IMR-90 (cell line): ENCODE measurements at regions not wholly inside any gene's neighbourhood (a gene's known extent, or its start where the extent isn't known, plus 50 kb on each side); places are given as distances from the start of the nearest gene placed in this dataset.

Source experiments
- ATAC-seq: fragments of 200-7000 bp; cut with Tn5 transposase; 2 replicates; pipeline ENCODE4 v1.9.1; 2020; ENCODE audit warnings: low read depth, mild to moderate bottlenecking, moderate library complexity
- BruUV-seq: library from RNA; stranded (reverse); fragments of 400-500 nt; replicated peaks from 2 replicates; lab custom pipeline; 2021; lab: Mats Ljungman, UMichigan
- CTCF ChIA-PET: fragments of 300-600 bp; formaldehyde crosslinking; extraction: SDS; loops from one replicate; lab custom pipeline; 2021; ENCODE audit warnings: antibody characterized with exemption; lab: Yijun Ruan, JAX
- POLR2A ChIA-PET: fragments of 300-600 bp; sonication (Branson Sonifier 250); formaldehyde crosslinking; loops from one replicate; lab custom pipeline; 2022; ENCODE audit warnings: antibody characterized with exemption; ENCODE audit not compliant: unreplicated experiment; lab: Charles Lee
- DNase-seq: peaks from one replicate; pipeline ENCODE4 v3.0.0; 2013
- H2AFZ ChIP-seq: replicated peaks from 2 replicates; pipeline ENCODE3; 2013; ENCODE audit warnings: low read length, mild to moderate bottlenecking; ENCODE audit not compliant: poor library complexity
- H2AK5ac ChIP-seq: 2 replicates; pipeline ENCODE4 v1.6.1; 2013; ENCODE audit warnings: low read depth, low read length, inconsistent platforms
- H2AK9ac ChIP-seq: replicated peaks from 2 replicates; pipeline ENCODE3; 2013; ENCODE audit warnings: mild to moderate bottlenecking, low read depth, low read length, moderate library complexity; ENCODE audit not compliant: poor library complexity
- H2BK120ac ChIP-seq: 2 replicates; pipeline ENCODE4 v1.6.1; 2013; ENCODE audit warnings: low read depth, low read length, inconsistent platforms
- H2BK15ac ChIP-seq: 3 replicates; pipeline ENCODE4 v1.6.1; 2013; ENCODE audit warnings: low read depth, low read length, inconsistent platforms
- H2BK20ac ChIP-seq: 2 replicates; pipeline ENCODE4 v1.6.1; 2013; ENCODE audit warnings: low read depth, mild to moderate bottlenecking, inconsistent platforms, low read length, moderate library complexity
- H2BK5ac ChIP-seq: 2 replicates; pipeline ENCODE4 v1.6.1; 2013; ENCODE audit warnings: mild to moderate bottlenecking, low read depth, low read length, inconsistent platforms; ENCODE audit not compliant: poor library complexity, severe bottlenecking
- H3K14ac ChIP-seq: replicated peaks from 2 replicates; pipeline ENCODE4 v1.6.1; 2013; ENCODE audit warnings: low read depth, low read length, inconsistent platforms
- H3K18ac ChIP-seq: 2 replicates; pipeline ENCODE4 v1.6.1; 2013; ENCODE audit warnings: low read depth, low read length, control low read depth
- H3K23ac ChIP-seq: 2 replicates; pipeline ENCODE4 v1.6.1; 2013; ENCODE audit warnings: low read depth, low read length, inconsistent platforms
- H3K27ac ChIP-seq: 2 replicates; pipeline ENCODE4 v1.5.1; 2013; ENCODE audit warnings: mild to moderate bottlenecking, control low read depth, low read length; ENCODE audit not compliant: insufficient read depth
- H3K27me3 ChIP-seq: 2 replicates; pipeline ENCODE4 v1.6.1; 2013; ENCODE audit warnings: low read length; ENCODE audit not compliant: control insufficient read depth, insufficient read depth
- H3K36me3 ChIP-seq: 2 replicates; pipeline ENCODE4 v1.6.1; 2013; ENCODE audit warnings: low read length, mixed read lengths; ENCODE audit not compliant: control insufficient read depth, insufficient read depth
- H3K4ac ChIP-seq: 2 replicates; pipeline ENCODE4 v1.6.1; 2013; ENCODE audit warnings: low read depth, low read length, inconsistent platforms
- H3K4me1 ChIP-seq: 2 replicates; pipeline ENCODE4 v1.6.1; 2013; ENCODE audit warnings: low read length, mixed read lengths; ENCODE audit not compliant: control insufficient read depth, insufficient read depth
- H3K4me2 ChIP-seq: 2 replicates; pipeline ENCODE4 v1.6.1; 2013; ENCODE audit warnings: low read depth, mild to moderate bottlenecking, control low read depth, low read length, moderate library complexity
- H3K4me3 ChIP-seq: 2 replicates; pipeline ENCODE4 v1.5.1; 2013; ENCODE audit warnings: low read depth, mild to moderate bottlenecking, control low read depth, low read length, moderate library complexity; ENCODE audit not compliant: insufficient read depth
- H3K56ac ChIP-seq: 2 replicates; pipeline ENCODE4 v1.6.1; 2013; ENCODE audit warnings: low read length, inconsistent platforms; ENCODE audit not compliant: insufficient read depth; ENCODE audit errors: extremely low read depth
- H3K79me1 ChIP-seq, 2 experiments: 2 replicates each; pipeline ENCODE4 v1.6.1; 2013; ENCODE audit warnings: low read length in 2 of 2, inconsistent platforms in 1 of 2, low read depth in 1 of 2
- H3K9ac ChIP-seq: 2 replicates; pipeline ENCODE4 v1.6.1; 2013; ENCODE audit warnings: low read depth, low read length, control low read depth
- H3K9me1 ChIP-seq: 2 replicates; pipeline ENCODE4 v1.6.1; 2013; ENCODE audit warnings: low read length, inconsistent platforms; ENCODE audit not compliant: insufficient read depth
- H3K9me3 ChIP-seq: 2 replicates; pipeline ENCODE4 v1.6.1; 2013; ENCODE audit warnings: low read length; ENCODE audit not compliant: control insufficient read depth, insufficient read depth
- H4K20me1 ChIP-seq: 2 replicates; pipeline ENCODE4 v1.6.1; 2013; ENCODE audit warnings: low read length, inconsistent platforms; ENCODE audit not compliant: insufficient read depth
- H4K5ac ChIP-seq: 2 replicates; pipeline ENCODE4 v1.6.1; 2013; ENCODE audit warnings: mild to moderate bottlenecking, low read depth, low read length, control low read depth
- H4K8ac ChIP-seq, 2 experiments: 2 replicates each; pipeline ENCODE4 v1.6.1; 2013; ENCODE audit warnings: low read depth in 2 of 2, low read length in 2 of 2, control low read depth in 1 of 2, inconsistent platforms in 1 of 2
- H4K91ac ChIP-seq: 2 replicates; pipeline ENCODE4 v1.6.1; 2013; ENCODE audit warnings: low read depth, low read length, inconsistent platforms; ENCODE audit not compliant: insufficient read depth
- CEBPB ChIP-seq: IDR thresholded peaks from 2 replicates; pipeline ENCODE4 v1.6.1; 2012; ENCODE audit warnings: low read depth, low read length, improper control_type of control experiment
- CHD1 ChIP-seq: IDR thresholded peaks from 2 replicates; pipeline ENCODE4 v1.6.1; 2012; ENCODE audit warnings: low read depth, low read length, improper control_type of control experiment
- FOS ChIP-seq: fragments of 150-350 bp; IDR thresholded peaks from 2 replicates; pipeline ENCODE4 v1.6.1; 2016; ENCODE audit warnings: low read depth, low read length
- NFE2L2 ChIP-seq: fragments of 150-350 bp; IDR thresholded peaks from 2 replicates; pipeline ENCODE4 v1.6.1; 2016; ENCODE audit warnings: low read depth, mild to moderate bottlenecking, low read length
- RAD21 ChIP-seq: IDR thresholded peaks from 2 replicates; pipeline ENCODE4 v1.6.1; 2012; ENCODE audit warnings: low read length, improper control_type of control experiment
- RFX5 ChIP-seq: IDR thresholded peaks from 2 replicates; pipeline ENCODE4 v1.8.0; 2012; ENCODE audit warnings: low read depth, mild to moderate bottlenecking, low read length, moderate library complexity
- SMC3 ChIP-seq: fragments of 150-350 bp; IDR thresholded peaks from 2 replicates; pipeline ENCODE4 v1.6.1; 2016; ENCODE audit warnings: low read depth, mild to moderate bottlenecking, antibody characterized with exemption, low read length, moderate library complexity
- WGBS, 2 experiments: methylation state at CpG; one replicate each; pipeline versions ENCODE4 v1.1.5 to v1.1.7; 2013; ENCODE audit warnings: missing lambda C conversion rate in 2 of 2; ENCODE audit not compliant: insufficient read length in 1 of 2; ENCODE audit errors: extremely low coverage in 2 of 2; 5-methylcytosine and 5-hydroxymethylcytosine counted together
- dilution Hi-C: fragments of 300-500 bp; cut with HindIII; formaldehyde crosslinking; loops from one replicate; pipeline ENCODE4 v1.14.3; 2018; ENCODE audit warnings: low sequenced_read_pairs; ENCODE audit not compliant: unreplicated experiment
- in situ Hi-C: fragments of 300-500 bp; cut with MboI; formaldehyde crosslinking; loops from 3 replicates; pipeline ENCODE4 v1.14.3; 2019; ENCODE audit warnings: low sequenced_read_pairs, inconsistent platforms, mixed read lengths
- intact Hi-C: fragments of 100-400 bp; cut with micrococcal nuclease; formaldehyde crosslinking; loops from 2 replicates; pipeline ENCODE4 v1.10.0; 2022
- TF ChIP-seq, protein P1 (sequence below): fragments of 150-350 bp; IDR thresholded peaks from 2 replicates; pipeline ENCODE4 v1.6.1; 2016; ENCODE audit warnings: low read depth, mild to moderate bottlenecking, low read length, moderate library complexity, borderline replicate concordance
- TF ChIP-seq, protein P2 (sequence below): conservative IDR thresholded peaks from 2 replicates; pipeline ENCODE4 v1.5.1; 2012; ENCODE audit warnings: mild to moderate bottlenecking, low read depth, low read length, improper control_type of control experiment

DNA sequence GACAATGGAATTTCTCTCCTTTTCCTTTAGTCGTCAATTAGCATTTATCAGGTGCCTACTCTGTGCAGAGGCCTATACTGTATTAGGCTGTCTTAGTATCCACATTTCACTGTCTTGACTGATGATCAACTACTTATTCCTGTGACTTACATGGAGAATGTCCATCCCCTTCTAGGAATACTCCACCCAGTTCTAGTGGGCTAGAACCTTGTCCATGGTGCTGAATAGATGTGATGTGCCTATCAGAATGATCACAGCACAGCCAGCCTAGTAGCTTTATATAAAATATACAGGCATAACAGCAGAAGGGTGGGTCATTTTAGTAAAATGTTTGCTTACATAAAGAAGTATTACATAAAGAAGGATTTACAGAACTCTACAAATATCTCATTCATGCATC, 621.4 kb downstream of the PDCD6IP start:
- Histone ChIP-seq H2BK5ac (no peak overlapping the region), H3K4me3 (no peak overlapping the region), H3K79me1 (no peaks in the 10 kb centered on the region), H3K4me1 (no peaks in the 10 kb centered on the region), H4K8ac (no peak overlapping the region), H3K23ac (no peak overlapping the region), H3K4ac (no peak overlapping the region), H2BK120ac (no peak overlapping the region), H4K5ac (no peak overlapping the region), H2AFZ (no peak overlapping the region), H3K14ac (no peak overlapping the region), H2BK15ac (no peak overlapping the region), H4K91ac (no peak overlapping the region), H3K9ac (no peak overlapping the region), H3K9me1 (no peaks in the 10 kb centered on the region), H2AK9ac (no peak overlapping the region), H3K4me2 (no peak overlapping the region), H3K56ac (no peak overlapping the region), H3K27ac (no peak overlapping the region), H3K9me3 (peaks cover 2% of the 10 kb centered on the region; the same call in 1 of the 2 replicates), H3K18ac (no peak overlapping the region), H3K36me3 (no peaks in the 10 kb centered on the region), H4K20me1 (no peaks in the 10 kb centered on the region), H2AK5ac (no peak overlapping the region), H2BK20ac (no peak overlapping the region), H3K27me3 (no peaks in the 10 kb centered on the region)
- CTCF ChIA-PET, result no interaction called here
- WGBS, 2 experiments, result no CpG with 5 or more reads among the region's 1 CpG
- POLR2A ChIA-PET, result no interaction called here
- BruUV-seq, result no TSS peak
- intact Hi-C loops, result no loop called here
- DNase-seq, result no peak
- in situ Hi-C loops, result no loop called here
- no peak for ATAC-seq
- dilution Hi-C loops, result no loop called here
- TF ChIP-seq RFX5 (no peak), FOS (no peak), NFE2L2 (no peak), CEBPB (no peak), RAD21 (no peak), CHD1 (no peak), SMC3 (no peak)
- TF ChIP-seq, protein P1, sequence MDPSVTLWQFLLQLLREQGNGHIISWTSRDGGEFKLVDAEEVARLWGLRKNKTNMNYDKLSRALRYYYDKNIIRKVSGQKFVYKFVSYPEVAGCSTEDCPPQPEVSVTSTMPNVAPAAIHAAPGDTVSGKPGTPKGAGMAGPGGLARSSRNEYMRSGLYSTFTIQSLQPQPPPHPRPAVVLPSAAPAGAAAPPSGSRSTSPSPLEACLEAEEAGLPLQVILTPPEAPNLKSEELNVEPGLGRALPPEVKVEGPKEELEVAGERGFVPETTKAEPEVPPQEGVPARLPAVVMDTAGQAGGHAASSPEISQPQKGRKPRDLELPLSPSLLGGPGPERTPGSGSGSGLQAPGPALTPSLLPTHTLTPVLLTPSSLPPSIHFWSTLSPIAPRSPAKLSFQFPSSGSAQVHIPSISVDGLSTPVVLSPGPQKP, result no peak
- TF ChIP-seq, protein P2, sequence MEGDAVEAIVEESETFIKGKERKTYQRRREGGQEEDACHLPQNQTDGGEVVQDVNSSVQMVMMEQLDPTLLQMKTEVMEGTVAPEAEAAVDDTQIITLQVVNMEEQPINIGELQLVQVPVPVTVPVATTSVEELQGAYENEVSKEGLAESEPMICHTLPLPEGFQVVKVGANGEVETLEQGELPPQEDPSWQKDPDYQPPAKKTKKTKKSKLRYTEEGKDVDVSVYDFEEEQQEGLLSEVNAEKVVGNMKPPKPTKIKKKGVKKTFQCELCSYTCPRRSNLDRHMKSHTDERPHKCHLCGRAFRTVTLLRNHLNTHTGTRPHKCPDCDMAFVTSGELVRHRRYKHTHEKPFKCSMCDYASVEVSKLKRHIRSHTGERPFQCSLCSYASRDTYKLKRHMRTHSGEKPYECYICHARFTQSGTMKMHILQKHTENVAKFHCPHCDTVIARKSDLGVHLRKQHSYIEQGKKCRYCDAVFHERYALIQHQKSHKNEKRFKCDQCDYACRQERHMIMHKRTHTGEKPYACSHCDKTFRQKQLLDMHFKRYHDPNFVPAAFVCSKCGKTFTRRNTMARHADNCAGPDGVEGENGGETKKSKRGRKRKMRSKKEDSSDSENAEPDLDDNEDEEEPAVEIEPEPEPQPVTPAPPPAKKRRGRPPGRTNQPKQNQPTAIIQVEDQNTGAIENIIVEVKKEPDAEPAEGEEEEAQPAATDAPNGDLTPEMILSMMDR, result no peak
